ENCODE measurements at regions not wholly inside any gene's neighbourhood (a gene's known extent, or its start where the extent isn't known, plus 50 kb on each side); places are given as distances from the start of the nearest gene placed in this dataset.

GRCh38 chr5:174916227-174916626, 191.8 kb downstream of the MSX2 start:
- DNase-seq (ENCODE audit: low read depth) = no peak
- TF ChIP-seq MYC (IDR thresholded peaks at IDR 0.05; ENCODE audit: low read depth, low read length) = no peak
- TF ChIP-seq POLR2A (IDR thresholded peaks at IDR 0.05; ENCODE audit: extremely low read depth, insufficient read length) = no peak
- no peak for TF ChIP-seq MAX (IDR thresholded peaks at IDR 0.05; ENCODE audit: low read depth, low read length)
- TF ChIP-seq, protein P1, sequence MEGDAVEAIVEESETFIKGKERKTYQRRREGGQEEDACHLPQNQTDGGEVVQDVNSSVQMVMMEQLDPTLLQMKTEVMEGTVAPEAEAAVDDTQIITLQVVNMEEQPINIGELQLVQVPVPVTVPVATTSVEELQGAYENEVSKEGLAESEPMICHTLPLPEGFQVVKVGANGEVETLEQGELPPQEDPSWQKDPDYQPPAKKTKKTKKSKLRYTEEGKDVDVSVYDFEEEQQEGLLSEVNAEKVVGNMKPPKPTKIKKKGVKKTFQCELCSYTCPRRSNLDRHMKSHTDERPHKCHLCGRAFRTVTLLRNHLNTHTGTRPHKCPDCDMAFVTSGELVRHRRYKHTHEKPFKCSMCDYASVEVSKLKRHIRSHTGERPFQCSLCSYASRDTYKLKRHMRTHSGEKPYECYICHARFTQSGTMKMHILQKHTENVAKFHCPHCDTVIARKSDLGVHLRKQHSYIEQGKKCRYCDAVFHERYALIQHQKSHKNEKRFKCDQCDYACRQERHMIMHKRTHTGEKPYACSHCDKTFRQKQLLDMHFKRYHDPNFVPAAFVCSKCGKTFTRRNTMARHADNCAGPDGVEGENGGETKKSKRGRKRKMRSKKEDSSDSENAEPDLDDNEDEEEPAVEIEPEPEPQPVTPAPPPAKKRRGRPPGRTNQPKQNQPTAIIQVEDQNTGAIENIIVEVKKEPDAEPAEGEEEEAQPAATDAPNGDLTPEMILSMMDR (IDR thresholded peaks at IDR 0.05; ENCODE audit: low read depth, low read length) = no peak
- no peak overlapping the region for H3K4me3 ChIP-seq (ENCODE audit: low read depth, low read length)

GRCh38 chr5:174911118-174911517, 186.7 kb downstream of the MSX2 start:
- H3K4me3 ChIP-seq (ENCODE audit: low read depth, low read length) = no peak overlapping the region
- TF ChIP-seq, protein P1 (IDR thresholded peaks at IDR 0.05; ENCODE audit: low read depth, low read length) = no peak
- no peak for TF ChIP-seq MAX (IDR thresholded peaks at IDR 0.05; ENCODE audit: low read depth, low read length)
- TF ChIP-seq MYC (IDR thresholded peaks at IDR 0.05; ENCODE audit: low read depth, low read length) = no peak
- TF ChIP-seq POLR2A (IDR thresholded peaks at IDR 0.05; ENCODE audit: extremely low read depth, insufficient read length) = no peak
- no peak for DNase-seq (ENCODE audit: low read depth)

DNA sequence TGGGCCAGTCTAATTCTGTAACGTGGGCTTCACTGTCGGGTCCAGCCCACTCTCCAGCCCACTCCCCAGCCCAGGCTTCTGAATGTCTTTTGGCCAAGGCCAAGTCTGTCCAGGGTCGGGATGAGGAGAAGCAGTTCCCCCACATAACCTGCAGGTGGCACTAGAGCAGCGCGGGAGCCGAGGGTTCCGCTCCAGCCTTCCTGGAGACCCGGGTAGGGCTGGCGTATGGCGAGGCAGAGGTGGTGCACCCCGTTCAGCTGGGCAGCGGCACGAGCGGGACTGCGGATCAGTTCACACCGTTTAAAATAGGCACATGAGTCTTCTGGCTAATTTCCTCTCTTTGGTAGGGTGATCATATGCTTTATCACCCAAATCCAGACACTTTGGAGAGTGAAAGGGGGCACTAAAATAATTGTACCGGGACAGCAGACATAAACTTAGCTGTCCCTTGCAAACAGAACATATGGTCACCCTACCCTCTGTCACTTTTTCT, 185.9 kb downstream of the MSX2 start:
- peak; percentile 65 for DNase-seq (ENCODE audit: low read depth)
- TF ChIP-seq, protein P1 (IDR thresholded peaks at IDR 0.05; ENCODE audit: low read depth, low read length) = peak; percentile 87
- TF ChIP-seq MYC (IDR thresholded peaks at IDR 0.05; ENCODE audit: low read depth, low read length) = no peak
- H3K4me3 ChIP-seq (ENCODE audit: low read depth, low read length) = no peak overlapping the region

GRCh38 chr5:174903172-174903732, 178.9 kb downstream of the MSX2 start:
- peak; percentile 3 for DNase-seq (ENCODE audit: low read depth)
- no peak for TF ChIP-seq MAX (IDR thresholded peaks at IDR 0.05; ENCODE audit: low read depth, low read length)
- TF ChIP-seq, protein P1 (IDR thresholded peaks at IDR 0.05; ENCODE audit: low read depth, low read length) = peak; percentile 14
- H3K4me3 ChIP-seq (ENCODE audit: low read depth, low read length) = no peak overlapping the region

GRCh38 chr5:174901336-174901735, 177.0 kb downstream of the MSX2 start:
- DNase-seq (ENCODE audit: low read depth) = no peak
- TF ChIP-seq MYC (IDR thresholded peaks at IDR 0.05; ENCODE audit: low read depth, low read length) (no peak), MAX (IDR thresholded peaks at IDR 0.05; ENCODE audit: low read depth, low read length) (no peak), POLR2A (IDR thresholded peaks at IDR 0.05; ENCODE audit: extremely low read depth, insufficient read length) (no peak)
- TF ChIP-seq, protein P1 (IDR thresholded peaks at IDR 0.05; ENCODE audit: low read depth, low read length) = no peak
- H3K4me3 ChIP-seq (ENCODE audit: low read depth, low read length) = no peak overlapping the region

All from NB4 (cell line).